Liver (tissue), 3 donors: ENCODE measurements at regions not wholly inside any gene's neighbourhood (a gene's known extent, or its start where the extent isn't known, plus 50 kb on each side); places are given as distances from the start of the nearest gene placed in this dataset.

ENCODE experiments used
- CTCF ChIP-seq: fragments of 150-350 bp; IDR thresholded peaks from 2 replicates; pipeline ENCODE4 v1.5.1; 2017; ENCODE audit warnings: improper control_type of control experiment, low read depth, low read length; ENCODE audit not compliant: missing input control
- EGR1 ChIP-seq, 2 donors: IDR thresholded peaks; 2 replicates each; pipeline ENCODE4 v1.6.1; 2016 to 2018; ENCODE audit warnings: antibody characterized with exemption in 2 of 2, low read depth in 2 of 2
- MAX ChIP-seq: IDR thresholded peaks from 2 replicates; pipeline ENCODE4 v1.6.1; 2016; ENCODE audit warnings: antibody characterized with exemption
- RAD21 ChIP-seq, 2 donors: IDR thresholded peaks; 2 replicates each; pipeline ENCODE4 v1.6.1; 2016; ENCODE audit warnings: antibody characterized with exemption in 2 of 2, mild to moderate bottlenecking in 2 of 2
- REST ChIP-seq: IDR thresholded peaks from 2 replicates; pipeline ENCODE4 v1.6.1; 2016; ENCODE audit warnings: antibody characterized with exemption, mild to moderate bottlenecking
- RXRA ChIP-seq, 2 donors: IDR thresholded peaks; 2 replicates each; pipeline ENCODE4 v1.6.1; 2017 to 2018; ENCODE audit warnings: antibody characterized with exemption in 2 of 2, mild to moderate bottlenecking in 1 of 2
- SP1 ChIP-seq: IDR thresholded peaks from 2 replicates; pipeline ENCODE4 v1.6.1; 2018; ENCODE audit warnings: antibody characterized with exemption, mild to moderate bottlenecking
- TAF1 ChIP-seq: conservative IDR thresholded peaks from 2 replicates; pipeline ENCODE4 v1.6.1; 2016; ENCODE audit warnings: antibody characterized with exemption, mild to moderate bottlenecking
- donor health status: healthy.
- donor health status: healthy.

- TF ChIP-seq REST, result no peak
- no peak for TF ChIP-seq CTCF
- TF ChIP-seq TAF1, result no peak
- no peak for TF ChIP-seq EGR1 (IDR thresholded peaks at IDR 0.05; ENCODE audit: low read depth in 2 of 2)
- no peak for TF ChIP-seq RXRA (IDR thresholded peaks at IDR 0.05)
- no peak for TF ChIP-seq RAD21 (IDR thresholded peaks at IDR 0.05)
- TF ChIP-seq SP1, result no peak
- TF ChIP-seq MAX, result no peak
These were observed 355.8 kb upstream of the IL12A start for GRCh38 chr3:159632851-159633250.
